Endothelial cell of hepatic sinusoid (primary cell): ENCODE measurements at regions not wholly inside any gene's neighbourhood (a gene's known extent, or its start where the extent isn't known, plus 50 kb on each side); places are given as distances from the start of the nearest gene placed in this dataset.

ENCODE experiments used
- in situ Hi-C: cut with HindIII; loops from 2 replicates; pipeline ENCODE4 v1.10.0; 2017; ENCODE audit warnings: low sequenced_read_pairs

- in situ Hi-C loops: loop anchor here (10.0 kb wide), 1 partner anchor 217 kb away; no protein-coding TSS in a partner anchor
These were observed 305.4 kb upstream of the SHH start for GRCh38 chr7:156117542-156118247.

GRCh38 chr7:156116514-156117215 is 304.4 kb upstream of the SHH start:
- in situ Hi-C loops: loop anchor here (10.0 kb wide), 1 partner anchor 218 kb away; no protein-coding TSS in a partner anchor

DNA sequence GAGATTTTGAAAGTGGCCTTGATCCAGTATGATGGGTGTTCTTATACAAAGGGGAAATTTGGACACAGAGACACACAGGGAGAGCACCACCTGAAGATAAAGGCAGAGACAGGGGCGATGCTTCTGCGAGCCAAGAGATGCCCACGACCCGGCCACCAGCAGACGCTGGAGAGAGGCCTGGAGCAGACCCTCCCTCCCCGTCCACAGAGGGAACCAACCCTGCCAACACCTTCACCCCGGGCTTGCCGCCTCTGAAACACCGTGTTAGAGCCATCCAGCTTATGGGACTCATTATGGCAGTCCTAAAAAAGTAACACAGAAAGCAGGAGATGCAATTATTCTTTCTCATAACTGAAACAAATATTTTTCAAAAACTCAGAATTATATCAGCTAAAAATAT is 303.3 kb upstream of the SHH start:
- in situ Hi-C loops: loop anchor here (10.0 kb wide), 1 partner anchor 219 kb away; no protein-coding TSS in a partner anchor

GRCh38 chr7:156113731-156114130 is 301.5 kb upstream of the SHH start:
- in situ Hi-C loops: loop anchor here (10.0 kb wide), 1 partner anchor 221 kb away; no protein-coding TSS in a partner anchor

DNA sequence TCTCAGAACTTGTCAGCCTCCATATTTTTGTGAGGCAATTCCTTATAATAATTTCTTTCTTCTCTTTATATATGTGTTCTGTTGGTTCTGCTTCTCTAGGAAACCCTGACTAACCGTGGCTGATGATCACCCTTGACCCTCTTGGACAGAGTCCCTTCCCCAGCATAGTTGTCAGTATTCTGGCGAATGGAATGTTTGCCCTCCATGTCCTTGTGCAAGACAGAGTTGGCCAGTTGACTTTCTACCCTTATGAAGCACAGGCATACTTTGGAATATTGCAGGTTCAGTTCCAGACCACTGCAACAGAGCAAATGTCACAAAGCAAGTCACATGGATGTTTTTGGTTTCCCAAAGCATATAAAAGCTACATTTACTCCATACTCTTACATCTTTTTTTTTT is 297.7 kb upstream of the SHH start:
- in situ Hi-C loops: loop anchor here (10.0 kb wide), 1 partner anchor 225 kb away; no protein-coding TSS in a partner anchor

DNA sequence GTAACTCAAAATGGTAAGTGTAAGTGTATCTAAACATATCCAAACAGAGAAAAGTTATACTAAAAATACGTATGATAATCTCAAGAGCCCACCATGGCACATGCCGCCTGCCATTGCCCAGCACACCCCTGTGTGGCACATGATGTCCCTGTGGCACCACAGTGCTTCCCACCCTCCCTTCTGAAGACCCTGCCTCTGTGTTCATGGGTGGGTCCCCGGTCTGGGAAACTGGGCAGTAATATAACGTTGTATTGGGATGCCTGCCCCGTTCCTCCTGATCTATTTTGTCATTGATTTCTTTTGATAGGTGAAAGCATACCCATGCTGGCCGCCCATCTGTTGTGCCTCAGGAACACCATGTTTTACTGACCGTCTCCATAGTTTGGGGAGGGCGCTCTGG is 296.8 kb upstream of the SHH start:
- in situ Hi-C loops: no loop called here

DNA sequence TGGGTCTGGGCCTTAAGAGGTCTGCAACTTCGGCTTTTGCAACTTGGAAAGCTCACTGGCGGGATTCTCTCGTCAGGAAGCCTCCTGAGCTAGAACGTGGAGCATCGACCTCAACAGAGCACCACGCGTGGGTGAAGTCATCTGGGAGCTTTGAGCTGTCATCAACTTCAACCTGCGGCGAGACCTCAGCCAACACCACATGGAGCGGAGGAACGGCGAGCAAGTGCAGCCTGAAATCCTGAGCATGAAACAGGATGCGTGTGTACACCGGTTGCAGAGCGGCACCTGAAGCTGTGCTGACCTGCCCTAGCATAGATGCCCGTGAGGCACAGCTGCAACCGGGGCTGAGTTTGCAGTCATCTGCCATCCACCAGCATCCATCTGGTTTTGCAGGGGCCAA is 295.7 kb upstream of the SHH start:
- in situ Hi-C loops: no loop called here

DNA sequence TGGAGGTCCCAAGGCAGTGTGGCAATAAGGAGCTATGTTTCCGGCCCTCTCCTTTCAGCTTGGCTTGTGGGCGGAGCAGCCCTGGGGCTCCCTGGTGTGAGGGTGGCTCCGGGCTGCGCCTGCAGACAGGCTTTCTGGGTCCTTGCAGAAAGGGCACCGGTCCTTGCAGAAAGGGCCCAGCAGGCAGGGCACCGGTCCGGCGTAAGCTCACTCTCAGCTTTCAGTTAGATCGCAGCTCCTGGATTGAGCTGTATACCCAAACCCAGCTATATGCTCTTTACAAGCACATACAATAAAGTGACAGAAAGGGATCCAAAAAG is 293.8 kb upstream of the SHH start:
- in situ Hi-C loops: no loop called here

GRCh38 chr7:156105337-156106106 is 293.3 kb upstream of the SHH start:
- in situ Hi-C loops: no loop called here

DNA sequence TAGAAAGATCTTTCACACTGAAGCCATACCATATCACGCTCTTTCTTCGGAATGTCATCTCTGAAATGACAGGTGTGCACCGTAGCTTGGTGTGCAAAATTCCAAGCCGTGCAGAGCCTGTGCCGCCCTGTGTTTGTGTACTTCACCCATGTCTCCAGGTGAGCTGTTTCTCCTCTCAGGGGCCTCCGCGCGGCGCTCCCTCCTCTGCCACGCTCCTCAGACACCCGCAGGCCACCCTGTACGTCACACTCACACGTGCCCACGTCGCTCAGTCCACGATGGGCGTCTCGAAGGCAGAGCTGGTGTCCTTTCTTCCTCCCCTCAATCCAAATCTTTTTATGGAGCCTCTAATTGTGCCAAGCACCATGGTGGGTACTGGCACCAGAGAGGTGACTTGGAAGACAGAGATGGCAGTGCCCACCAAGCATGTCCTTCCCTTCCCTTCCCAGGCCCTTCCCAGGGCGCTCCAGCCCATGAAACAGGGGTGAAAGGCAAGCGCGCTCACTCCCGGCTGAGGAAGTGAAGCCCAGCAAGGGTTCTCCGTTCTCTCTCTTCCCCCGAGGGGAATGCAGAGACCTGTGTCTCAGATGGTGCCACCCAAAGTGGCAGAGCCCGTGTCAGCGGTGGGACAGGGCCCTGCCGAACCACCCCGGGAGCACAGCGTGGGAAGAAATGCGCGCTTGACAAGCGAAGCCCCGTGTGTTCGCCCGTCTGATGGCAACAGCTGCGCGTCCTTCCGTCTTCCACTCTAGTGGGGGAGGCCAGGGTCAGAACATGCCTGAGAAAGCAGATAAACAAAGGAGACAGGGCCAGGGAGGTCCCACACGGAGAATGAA is 292.5 kb upstream of the SHH start:
- in situ Hi-C loops: no loop called here

- in situ Hi-C loops: no loop called here
These were observed 290.0 kb upstream of the SHH start for GRCh38 chr7:156102267-156102666.

DNA sequence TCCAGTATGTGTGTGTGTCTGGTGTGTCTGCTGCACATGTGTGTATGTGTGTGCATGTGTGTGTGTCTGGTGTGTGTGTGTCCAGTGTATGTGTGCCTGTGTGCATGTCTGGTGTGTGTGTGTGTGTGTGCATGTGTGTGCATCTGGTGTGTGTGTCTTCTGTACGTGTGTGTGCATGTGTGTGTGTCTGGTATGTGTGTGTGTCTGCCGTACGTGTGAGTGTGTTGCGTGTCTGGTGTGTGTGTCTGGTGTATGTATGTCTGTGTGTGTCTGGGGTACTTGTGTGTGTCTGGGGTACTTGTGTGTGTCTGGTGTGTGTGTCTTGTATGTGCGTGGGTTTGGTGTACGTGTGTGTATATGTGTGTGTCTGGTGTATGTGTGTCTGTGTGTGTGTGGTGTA is 289.1 kb upstream of the SHH start:
- in situ Hi-C loops: no loop called here

DNA sequence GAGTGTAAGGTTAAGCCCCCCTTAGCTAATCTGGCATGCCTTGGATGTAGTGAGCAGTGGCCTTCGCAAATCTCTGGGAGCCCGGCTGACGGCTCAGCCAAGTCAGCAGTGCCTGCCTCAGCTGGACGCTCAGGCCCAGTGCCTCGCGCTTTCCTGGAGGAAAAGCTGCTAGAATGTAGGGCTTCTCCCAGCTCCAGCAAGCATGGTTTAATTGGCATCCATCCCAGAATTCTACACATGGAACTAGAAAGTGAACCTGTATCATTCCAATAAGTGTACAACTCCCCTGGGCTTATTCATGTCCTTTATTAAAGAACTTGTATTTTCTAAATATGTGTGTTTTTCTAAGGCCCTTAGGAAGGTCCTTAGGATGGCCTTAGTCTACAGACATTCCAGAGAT is 287.8 kb upstream of the SHH start:
- in situ Hi-C loops: no loop called here

- in situ Hi-C loops: no loop called here
These were observed 286.8 kb upstream of the SHH start for GRCh38 chr7:156099085-156099484.

GRCh38 chr7:156096771-156097538 is 284.7 kb upstream of the SHH start:
- in situ Hi-C loops: no loop called here

DNA sequence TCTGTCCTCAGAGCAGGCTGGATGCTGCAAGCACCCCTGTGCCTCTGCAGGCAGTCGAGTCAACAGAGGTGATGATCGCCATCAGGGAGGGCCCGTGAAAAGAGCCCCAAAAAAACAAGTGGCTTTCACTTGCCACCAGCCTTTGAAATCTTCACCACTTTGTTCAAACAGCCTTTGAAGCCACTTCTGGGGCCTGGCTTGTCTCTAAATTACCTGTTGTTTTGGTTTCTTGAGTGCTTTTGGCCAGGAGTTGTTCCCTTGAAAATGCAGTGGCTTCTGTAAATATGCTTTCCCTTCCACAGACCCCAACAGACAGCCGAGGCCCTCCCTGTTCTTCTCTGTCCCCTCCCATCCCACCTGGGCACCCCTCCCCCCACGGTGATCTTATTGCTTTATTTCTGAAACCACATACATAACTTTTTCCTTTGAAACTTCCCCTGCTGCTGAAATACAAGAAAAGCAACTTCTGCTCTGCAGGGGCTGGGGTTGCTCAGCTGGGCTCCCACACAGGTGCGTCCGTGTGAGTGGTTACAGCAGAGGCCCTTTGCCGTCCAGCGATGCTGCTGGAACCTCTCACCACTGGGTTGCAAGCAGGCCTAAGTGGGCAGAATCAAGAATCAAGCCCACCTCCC is 283.8 kb upstream of the SHH start:
- in situ Hi-C loops: no loop called here

- in situ Hi-C loops: no loop called here
These were observed 282.3 kb upstream of the SHH start for GRCh38 chr7:156094350-156095146.

DNA sequence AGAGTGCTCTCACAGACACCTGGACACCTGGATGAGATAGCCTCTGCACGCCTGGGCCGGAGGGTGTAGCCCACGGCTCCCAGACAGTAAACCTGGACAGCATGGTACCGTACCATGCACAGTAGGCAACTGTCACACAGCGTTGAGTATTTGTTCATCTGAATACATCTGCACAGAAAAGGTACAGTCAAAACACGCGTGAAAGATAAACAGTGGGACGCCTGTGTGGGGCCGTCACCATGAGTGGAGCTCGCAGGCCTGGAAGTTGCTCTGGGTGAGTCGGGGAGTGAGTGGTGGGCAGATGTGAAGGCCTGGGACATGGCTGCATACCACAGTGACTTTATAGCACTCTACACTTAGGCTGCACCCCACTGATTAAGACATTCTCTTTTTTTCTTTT is 280.0 kb upstream of the SHH start:
- in situ Hi-C loops: no loop called here
